GM19452 (cell line): ENCODE measurements at regions not wholly inside any gene's neighbourhood (a gene's known extent, or its start where the extent isn't known, plus 50 kb on each side); places are given as distances from the start of the nearest gene placed in this dataset.
"Not testable (repeated sequence)": the region's sequence is repeated elsewhere in the genome, so short reads cannot be mapped to it uniquely, and the experiment has no call there.

Source experiments
- ATAC-seq: cut with Tn5 transposase; IDR thresholded peaks from one replicate; pipeline ENCODE4 v1.9.1; 2021; ENCODE audit not compliant: unreplicated experiment

- no peak for ATAC-seq
Observed at GRCh38 chr12:41684997-41685396, 459.7 kb downstream of the GXYLT1 start.

- ATAC-seq: no peak
Observed at GRCh38 chr12:41683513-41684240, 461.0 kb downstream of the GXYLT1 start.

DNA sequence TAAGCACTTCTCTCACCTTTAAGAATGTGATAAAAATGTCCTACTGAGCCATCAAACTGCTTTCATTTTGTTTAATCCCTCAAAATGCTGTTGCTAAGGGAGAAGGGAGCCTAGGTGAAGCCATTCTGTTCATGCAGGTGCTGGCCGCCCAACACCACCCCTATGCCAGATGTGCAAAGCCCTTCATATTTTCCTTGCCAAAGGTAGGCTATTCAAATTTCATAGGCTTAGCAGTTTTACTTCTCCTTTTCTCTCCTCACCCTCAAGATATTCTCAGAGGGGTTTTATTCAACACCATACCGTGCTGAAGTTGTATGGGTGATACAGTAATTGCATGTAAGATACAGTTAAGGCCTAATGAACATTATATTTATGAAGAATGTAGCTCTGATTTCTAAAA is 461.7 kb downstream of the GXYLT1 start:
- ATAC-seq: no peak

GRCh38 chr12:41681898-41682297 is 462.8 kb downstream of the GXYLT1 start:
- ATAC-seq: no peak

GRCh38 chr12:41680155-41680554 is 464.5 kb downstream of the GXYLT1 start:
- ATAC-seq: no peak

- ATAC-seq: no peak
Observed at GRCh38 chr12:41663598-41664265, 475.6 kb downstream of the PDZRN4 start.

DNA sequence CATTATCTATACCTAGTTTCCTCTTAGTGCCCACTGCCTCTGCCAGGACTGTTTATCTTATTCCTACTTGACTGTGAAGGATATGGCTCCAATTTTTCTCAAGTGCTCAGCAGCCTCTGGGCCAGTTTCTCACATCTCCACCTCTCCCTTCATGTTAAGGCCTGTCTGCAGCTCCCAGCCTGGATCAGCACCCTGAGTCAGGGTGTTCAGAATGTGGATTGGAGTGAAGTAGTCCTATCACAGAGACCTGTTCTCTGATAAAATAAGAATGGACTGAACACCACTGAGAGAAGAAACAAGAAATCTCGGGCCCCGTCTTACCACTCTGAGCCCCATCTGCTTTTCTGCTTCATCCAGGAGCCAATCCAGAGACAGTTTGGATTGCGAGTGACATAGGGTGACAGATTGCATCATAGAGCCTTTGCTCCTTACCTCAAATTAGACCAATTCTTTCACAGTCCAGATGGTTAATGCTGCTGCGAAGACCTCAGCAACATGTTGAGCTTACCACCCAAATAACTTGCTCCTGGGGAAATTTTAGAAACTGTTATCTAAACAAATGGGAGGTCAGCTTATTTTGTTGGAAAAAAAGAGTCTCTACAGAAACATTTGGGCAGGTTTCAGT is 473.1 kb downstream of the PDZRN4 start:
- no peak for ATAC-seq

DNA sequence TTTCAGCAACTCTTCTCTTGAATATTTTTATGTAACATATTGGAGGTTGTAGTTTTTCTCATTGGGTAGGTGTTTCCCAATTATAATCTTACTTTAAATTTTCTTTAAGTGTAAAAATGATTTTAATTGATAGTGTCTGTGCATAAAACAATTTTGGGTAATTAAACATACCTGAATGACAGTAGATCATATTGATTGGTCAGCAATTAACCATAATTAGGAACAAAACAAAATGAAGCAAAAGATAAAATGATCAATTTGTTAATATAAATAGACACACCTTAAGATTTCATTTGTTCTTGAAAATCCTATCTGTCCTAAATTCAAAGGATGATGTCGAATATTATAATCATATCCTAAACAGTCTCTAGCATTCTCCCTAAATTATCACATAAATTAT is 468.3 kb downstream of the PDZRN4 start:
- no peak for ATAC-seq

DNA sequence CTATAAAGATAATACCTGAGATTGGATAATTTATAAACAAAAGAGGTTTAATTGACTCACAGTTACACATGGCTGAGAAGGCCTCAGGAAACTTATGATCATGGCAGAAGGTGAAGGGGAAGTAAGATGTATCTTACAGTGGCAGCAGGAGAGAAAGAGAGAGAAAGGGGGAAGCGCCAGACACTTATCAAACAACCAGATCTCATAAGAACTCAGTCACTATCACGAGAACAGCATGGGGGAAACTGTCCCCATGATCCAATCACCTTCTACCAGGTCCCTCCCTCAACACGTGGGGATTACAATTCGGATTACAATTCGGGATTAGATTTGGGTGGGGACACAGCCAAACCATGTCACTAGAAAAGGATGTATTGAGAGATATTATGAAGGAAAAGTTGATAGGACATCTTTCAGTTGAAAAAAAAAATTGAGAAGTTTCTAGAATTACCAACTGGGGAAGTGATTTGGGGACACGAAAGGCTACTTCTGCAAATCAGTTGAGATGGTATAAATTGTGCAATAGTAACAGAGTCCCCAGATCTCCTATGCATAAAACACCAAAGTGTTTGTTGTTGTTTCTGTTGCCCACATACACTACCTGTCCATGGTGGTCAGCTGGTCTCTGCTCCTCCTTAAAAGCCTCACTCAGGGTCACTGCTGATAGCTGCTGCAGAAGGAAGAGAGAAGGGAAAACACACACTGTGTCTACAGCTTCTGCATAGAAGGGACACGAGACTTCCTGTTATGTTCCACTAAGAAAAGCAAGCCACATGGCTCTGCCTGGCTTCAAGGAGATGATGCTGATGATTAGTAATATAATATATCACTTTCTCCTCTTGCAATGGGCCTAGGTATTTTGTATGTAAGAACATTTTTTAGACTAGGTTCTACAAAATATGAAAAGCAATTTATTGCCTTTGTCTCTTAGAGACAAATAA is 465.5 kb downstream of the PDZRN4 start:
- no peak for ATAC-seq

GRCh38 chr12:41652981-41653380 is 464.9 kb downstream of the PDZRN4 start:
- no peak for ATAC-seq

DNA sequence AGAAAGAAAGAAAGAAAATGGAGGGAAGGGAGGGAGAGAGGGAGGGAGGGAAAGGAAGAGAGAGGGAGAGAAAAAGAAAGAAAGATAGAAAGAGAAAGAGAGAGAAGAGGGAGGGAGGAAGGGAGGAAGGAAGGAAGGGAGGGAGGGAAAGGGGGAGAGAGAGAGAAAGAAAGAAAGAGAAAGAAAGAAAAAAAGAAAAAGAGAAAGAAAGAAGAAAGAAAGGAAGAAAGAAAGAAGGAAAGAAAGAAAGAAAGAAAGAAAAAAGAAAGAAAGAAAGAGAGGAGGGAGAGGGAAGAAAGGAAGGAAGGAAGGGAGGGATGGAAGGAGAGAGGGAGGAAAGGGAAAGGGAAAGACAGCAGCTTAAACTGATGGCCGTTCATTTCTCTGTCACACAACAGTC is 457.5 kb downstream of the PDZRN4 start:
- ATAC-seq: no peak

- ATAC-seq: not testable (repeated sequence)
Observed at GRCh38 chr12:41642808-41643207, 454.7 kb downstream of the PDZRN4 start.

GRCh38 chr12:41636653-41637052 is 448.5 kb downstream of the PDZRN4 start:
- no peak for ATAC-seq

DNA sequence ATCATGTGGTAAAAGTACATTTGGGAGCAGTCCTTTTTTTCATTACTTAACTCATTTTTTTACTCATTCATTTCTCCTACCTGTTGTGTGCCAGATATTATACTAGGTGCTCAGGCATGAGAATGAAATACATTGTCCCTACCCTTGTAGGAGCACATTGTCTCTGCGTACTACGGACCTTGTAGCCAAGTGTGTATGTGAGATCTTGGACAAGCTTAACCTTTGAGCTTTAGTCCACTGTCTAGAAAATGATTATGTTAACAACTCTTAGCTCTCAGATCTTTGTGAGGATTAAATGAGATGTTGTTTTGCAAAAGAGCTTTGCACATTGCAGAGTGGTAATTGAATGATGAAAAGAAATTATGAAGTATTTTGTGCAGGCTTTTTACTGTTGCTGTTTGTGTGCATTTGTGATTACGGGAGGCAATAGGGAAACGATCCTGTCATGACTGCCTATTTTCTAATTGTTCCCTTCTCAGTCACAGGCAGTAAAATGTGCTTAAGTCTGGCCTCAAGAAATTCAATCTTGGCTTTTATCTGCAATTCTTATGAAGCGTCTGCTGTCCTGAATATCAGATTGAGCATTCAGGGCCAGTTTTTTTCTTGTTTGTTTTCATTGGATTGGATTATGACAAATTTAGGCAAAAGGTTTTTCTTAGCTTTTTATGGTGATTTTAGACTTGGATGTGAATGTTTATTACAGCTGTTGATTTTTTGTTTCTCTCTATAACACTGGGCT is 447.7 kb downstream of the PDZRN4 start:
- ATAC-seq: no peak

DNA sequence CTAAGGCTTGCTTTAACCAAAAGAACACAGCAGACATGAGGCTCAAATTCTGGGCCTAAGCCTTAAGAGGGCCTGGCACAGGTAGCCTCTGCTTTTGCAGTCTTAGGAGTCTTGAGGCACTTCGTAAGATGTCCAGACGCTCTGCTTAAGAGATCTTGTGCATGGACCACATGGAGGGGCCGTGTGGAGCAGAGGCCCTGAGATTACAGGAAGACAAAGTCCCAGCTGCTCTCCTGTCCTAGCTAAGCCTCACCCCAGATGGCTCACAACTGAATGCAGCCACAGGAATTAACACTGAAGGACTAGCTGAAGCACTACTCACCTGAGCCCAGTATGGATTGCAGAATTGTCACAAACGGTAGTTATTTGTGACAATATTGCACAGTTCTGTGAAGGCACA is 446.0 kb downstream of the PDZRN4 start:
- ATAC-seq: no peak

DNA sequence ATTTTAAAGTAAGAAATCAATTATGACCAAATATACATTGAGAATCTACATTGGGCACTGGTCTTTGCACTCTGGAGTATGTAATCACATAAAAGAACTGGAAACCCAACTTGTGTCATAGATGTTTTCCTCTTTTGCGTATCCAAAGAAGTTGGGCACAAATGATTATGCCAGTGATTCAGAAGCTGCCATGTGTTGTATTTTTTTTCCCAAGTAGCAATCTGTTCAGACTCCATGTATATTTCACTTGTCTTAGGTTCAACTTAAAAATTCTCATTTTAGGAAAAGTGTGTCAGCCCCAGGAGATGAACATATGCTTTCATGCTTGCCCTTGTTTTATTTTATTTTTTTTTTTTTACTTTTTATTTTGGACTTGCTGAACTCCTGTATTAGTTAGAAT is 441.5 kb downstream of the PDZRN4 start:
- ATAC-seq: no peak

DNA sequence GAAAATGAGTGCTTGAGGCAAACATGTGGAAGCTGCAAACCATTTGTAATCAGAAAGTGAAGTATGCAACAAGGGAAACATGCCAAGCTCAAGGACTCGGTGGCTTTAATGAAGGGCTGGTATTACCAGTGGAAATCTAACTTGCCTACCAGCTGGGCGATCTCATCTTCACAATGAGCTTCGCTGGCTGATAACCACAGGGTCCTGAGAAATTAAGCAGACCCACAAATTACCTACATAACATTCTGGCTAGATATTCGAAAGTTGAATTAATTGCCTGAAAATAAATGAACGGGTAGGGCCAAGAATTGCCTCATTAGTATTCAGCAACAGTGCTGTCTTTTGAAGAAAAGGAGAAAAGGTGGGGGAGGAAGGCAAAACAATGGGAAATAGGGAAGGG is 439.4 kb downstream of the PDZRN4 start:
- ATAC-seq: no peak

- ATAC-seq: no peak
Observed at GRCh38 chr12:41624571-41624970, 436.5 kb downstream of the PDZRN4 start.
